GM18951 (cell line): ENCODE measurements at regions not wholly inside any gene's neighbourhood (a gene's known extent, or its start where the extent isn't known, plus 50 kb on each side); places are given as distances from the start of the nearest gene placed in this dataset.
"Not testable (repeated sequence)": the region's sequence is repeated elsewhere in the genome, so short reads cannot be mapped to it uniquely, and the experiment has no call there.

ENCODE experiments used
- POLR2A ChIP-seq: IDR thresholded peaks from 4 replicates; pipeline ENCODE4 v1.6.1; 2011; ENCODE audit warnings: mild to moderate bottlenecking; ENCODE audit not compliant: insufficient read length, insufficient read depth; ENCODE audit errors: extremely low read depth
- in situ Hi-C: fragments of 300-500 bp; cut with MboI; formaldehyde crosslinking; loops from one replicate; pipeline ENCODE4 v1.12.0; 2022; ENCODE audit warnings: low sequenced_read_pairs, mixed read lengths, inconsistent platforms; ENCODE audit not compliant: unreplicated experiment

DNA sequence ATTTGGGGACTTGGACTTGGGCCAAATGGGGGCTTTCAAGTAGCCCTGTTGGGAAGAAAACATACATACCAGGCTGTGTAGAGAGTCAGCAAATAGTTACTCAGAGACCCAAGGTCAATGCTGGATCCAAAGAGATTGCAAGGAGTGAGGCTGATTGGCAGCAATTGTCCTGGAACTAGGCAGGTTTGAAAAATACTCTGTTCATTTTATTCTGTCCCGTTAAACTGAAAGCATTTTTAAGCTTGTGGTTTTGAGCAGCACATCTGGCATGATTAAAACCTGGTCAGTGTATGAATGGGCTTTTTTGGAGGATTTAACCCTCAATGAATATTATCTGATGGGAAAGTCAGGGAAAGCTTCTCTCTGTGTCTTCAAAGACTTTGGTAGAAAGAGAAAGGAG lies 294.3 kb upstream of the BOD1L1 start:
- in situ Hi-C loops, result no loop called here
- TF ChIP-seq POLR2A, result no peak

DNA sequence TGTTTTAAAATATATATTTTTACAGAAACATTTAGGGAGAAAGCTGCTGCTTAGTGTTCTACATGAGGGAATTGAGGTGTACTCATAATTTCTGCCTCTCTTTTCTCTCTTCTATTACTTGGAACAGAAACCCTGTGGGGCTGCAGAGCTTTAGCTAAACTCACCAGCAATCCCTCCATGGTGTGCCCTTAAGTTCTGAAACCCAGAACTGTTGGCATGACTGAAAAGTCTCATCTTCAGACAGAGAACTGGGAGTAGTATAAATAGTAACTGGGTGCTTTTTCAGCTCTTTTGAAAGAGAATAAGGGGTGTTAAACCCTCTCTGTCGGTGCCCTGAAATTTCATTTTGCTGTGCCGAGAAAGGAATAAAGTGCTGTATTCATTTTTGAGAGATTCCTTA lies 294.9 kb upstream of the BOD1L1 start:
- in situ Hi-C loops, result no loop called here
- TF ChIP-seq POLR2A, result no peak

DNA sequence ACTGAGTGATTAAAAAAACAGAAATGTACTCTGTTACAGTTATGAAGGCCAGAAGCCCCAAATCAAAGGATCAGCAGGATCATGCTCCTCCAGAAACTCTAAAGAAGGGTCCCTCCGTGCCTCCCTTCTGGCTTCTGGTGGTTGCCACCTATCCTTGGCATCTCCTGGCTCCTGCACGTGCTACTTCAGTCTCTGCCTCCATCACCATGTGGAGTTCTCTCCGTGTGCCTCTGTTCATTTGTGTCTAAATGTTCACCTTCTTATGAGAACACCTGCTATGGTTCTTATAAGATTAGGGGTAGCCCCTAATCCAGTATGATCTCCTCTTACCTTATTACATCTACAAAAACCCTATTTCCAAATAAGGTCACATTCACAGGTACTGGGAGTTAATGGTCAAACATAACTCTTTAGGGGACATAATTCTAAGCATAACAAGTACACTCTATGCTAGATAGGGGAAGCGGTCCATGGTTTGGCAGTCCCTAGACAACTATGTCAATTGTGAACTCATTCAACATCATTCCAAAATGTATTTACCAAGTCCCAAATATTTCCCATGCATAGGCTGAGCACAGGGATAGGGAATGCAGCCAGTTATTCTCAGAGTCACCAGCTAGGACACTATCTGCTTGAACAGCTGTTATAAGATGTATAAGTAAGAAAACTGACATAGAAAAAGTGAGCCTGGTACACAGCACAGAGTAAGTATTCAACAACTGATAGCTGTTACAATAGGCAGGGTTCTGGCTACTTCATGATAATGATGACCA lies 295.5 kb upstream of the BOD1L1 start:
- no peak for TF ChIP-seq POLR2A
- in situ Hi-C loops, result no loop called here

DNA sequence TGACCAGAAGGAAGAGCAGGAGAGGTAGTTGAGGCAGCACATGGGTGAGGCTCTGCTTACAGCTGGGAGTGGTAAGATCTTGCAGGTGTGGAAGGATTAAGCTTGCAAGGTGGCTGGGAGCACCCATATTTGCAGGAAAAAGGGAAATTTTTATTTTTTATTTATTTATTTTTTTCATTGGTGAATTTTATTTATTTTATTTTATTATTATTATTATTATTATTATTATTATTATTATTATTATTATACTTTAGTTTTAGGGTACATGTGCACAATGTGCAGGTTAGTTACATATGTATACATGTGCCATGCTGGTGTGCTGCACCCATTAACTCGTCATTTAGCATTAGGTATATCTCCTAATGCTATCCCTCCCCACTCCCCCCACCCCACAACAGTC lies 297.4 kb upstream of the BOD1L1 start:
- in situ Hi-C loops, result not testable (repeated sequence)

DNA sequence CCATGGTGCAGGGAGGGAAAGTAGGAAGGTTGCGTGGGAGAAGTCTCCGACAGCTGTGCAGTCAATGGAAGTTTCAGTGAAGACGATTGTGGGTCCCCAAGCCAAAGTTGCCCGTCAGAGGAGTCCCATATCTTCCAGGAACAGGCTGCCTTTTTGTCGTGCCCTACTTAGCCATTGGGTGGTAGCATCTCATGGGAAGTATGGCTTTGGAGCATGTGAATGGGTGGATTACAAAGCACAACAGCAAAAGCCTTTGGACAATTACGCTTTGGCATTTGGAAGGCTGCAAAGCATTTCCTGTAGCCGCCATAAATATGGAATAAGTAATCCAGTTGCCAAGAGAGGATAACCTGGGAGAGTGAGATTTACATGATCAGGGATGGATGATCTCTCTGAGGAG lies 300.7 kb upstream of the BOD1L1 start:
- no peak for TF ChIP-seq POLR2A
- in situ Hi-C loops, result no loop called here

DNA sequence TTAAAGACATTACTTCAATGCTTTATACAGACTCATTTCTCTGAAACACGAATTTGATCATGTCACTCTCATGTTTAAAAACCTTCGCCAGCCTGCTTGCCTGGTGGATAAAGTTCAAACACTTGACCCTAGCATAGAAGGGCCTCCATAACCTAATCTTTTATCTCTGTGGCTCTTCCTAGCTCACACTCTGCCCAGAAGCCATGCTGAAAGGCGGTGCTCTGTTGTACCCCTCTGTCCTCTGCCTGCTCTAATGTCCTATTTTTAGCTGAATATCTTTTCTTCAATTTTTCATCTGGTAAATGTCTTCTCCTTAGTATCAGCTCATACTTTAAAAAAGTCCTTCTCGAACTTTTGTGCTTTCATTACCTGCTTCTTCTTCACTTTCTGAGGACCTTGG lies 302.6 kb upstream of the BOD1L1 start:
- in situ Hi-C loops, result no loop called here

DNA sequence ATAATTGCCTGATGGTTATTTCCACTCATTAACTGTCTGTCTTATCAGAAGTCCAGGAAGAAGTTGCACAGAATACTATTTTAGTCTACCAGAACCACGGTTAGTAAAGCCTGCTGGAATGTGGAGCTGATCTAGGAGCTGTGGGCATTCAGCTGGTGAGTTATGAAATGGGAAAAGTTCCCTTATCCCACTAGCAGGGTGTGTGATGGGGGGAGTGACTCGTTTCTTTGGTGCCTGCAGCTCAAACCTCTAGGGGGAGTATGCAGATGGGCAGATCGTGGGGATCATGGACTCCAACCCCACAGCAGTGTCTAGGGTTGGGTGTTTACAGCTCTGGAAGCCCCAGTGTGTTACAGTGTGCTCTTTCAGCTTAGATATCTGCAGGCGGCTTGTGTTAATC lies 305.7 kb upstream of the BOD1L1 start:
- TF ChIP-seq POLR2A, result no peak
- in situ Hi-C loops, result no loop called here

More for the DNA sequence above, 302.6 kb upstream of the BOD1L1 start:
- no peak for TF ChIP-seq POLR2A

DNA sequence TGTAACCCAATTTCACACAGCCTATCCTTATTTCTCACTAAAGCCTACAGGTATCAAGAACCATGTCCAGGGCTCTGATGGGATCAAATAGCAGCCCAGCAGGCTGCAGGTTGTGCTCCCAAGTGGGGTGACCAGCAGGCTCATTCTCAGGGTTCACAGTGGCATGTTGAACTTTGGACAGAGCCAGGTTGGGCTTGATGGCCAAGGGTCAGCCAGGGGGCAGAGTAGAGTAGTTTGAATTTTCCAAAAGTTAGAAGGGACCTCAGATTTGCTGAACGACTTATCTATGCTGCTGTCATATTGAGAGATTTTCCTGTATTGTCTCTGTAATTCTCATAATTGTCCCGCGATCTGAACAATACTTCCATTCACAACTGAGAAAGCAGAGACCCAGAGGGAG lies 310.8 kb upstream of the BOD1L1 start:
- in situ Hi-C loops, result no loop called here
- no peak for TF ChIP-seq POLR2A

DNA sequence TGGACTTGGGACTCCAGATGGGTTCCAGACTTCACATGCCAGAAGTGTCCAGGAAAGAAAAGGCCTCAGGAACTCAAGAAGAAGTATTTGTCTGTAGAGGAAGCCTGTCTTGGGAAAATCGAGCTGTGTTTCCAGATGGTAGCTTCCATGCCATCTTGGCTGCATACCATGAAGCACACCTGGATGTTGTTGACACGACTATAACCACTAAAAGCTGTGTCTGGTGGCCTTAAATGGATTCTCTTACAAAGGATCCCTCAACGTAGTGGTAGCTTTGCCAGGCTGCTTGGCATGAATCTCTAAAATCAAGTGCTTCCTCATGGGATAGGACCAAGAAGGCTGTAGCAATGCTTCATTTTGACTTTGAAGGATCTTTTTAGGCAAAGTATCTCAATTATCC lies 313.4 kb upstream of the BOD1L1 start:
- no peak for TF ChIP-seq POLR2A
- in situ Hi-C loops, result no loop called here

DNA sequence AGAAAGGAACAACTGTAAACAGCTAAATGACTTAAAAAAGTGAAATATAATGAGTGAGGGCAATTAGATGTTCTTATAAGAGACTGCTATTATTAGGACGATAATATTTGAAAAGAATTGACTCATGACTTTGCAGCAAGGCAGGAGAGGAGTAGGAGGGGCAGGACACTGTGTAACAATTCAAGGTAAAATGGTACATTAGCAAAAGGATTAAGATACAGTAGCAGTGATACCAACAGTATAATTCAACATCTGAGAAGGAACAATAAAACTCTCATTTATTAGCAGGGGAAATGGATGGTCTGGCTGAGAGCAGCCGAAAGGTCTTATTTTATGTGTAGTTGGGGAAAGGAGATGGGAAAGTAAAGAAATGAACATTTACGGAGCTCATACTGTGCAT lies 315.5 kb upstream of the BOD1L1 start:
- no peak for TF ChIP-seq POLR2A
- in situ Hi-C loops, result no loop called here

DNA sequence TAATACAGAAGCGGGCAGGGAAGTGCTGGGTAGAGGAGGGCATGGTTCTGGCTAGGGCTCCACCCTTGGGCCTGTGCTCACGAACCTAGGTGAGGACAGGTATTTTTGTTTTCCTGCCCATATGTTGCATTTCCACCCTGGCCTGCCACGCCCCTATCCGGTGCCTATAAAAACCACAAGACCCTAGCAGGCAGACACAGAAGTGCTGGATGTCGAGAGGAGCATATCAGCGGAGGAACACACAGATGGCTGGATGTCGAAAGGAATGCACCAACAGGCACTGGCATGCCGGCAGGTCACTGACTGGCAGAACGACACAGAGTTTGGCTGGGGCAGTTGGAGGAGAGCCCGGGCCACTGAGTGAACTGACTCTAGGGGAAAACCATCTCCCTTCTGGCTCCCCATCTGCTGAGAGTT lies 316.6 kb upstream of the BOD1L1 start:
- in situ Hi-C loops, result no loop called here
- TF ChIP-seq POLR2A, result no peak

DNA sequence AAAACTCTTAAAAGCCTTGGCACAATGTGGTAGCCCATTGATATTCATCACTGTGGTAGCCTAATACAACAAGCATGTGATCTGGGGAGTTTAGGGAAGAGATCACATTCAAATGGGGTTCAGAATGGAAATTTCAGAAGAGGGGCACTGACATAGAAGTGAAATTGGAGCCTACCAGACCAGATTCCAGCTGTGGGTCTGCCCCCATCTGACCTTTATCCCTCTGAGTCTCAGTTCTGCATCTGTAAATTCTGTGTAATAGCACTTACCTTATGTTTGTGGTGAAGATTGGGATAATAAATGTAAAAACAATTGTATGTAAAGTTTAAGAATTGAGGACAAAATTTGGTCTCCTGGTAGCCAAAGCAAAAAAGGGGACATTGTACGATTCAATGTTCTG lies 320.4 kb upstream of the BOD1L1 start:
- in situ Hi-C loops, result no loop called here
- TF ChIP-seq POLR2A, result no peak

DNA sequence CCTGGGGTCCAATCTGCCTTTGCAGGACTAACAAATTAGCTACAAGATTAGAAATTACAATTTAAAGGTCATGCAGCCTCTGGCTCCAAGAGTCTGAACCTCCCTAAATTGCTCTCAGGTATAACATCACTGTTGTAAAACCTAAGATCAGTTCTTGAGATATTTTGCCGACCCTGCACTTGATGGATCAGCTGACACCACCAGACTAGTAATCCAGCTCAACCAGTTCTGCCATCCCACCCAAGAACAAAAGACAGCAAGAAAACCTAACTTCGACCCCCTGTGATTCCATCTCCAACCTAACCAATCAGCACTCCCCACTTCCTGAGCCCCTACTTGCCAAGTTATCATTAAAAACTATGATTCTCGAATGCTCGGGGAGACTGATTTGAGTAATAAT lies 323.0 kb upstream of the BOD1L1 start:
- in situ Hi-C loops, result no loop called here
- no peak for TF ChIP-seq POLR2A

DNA sequence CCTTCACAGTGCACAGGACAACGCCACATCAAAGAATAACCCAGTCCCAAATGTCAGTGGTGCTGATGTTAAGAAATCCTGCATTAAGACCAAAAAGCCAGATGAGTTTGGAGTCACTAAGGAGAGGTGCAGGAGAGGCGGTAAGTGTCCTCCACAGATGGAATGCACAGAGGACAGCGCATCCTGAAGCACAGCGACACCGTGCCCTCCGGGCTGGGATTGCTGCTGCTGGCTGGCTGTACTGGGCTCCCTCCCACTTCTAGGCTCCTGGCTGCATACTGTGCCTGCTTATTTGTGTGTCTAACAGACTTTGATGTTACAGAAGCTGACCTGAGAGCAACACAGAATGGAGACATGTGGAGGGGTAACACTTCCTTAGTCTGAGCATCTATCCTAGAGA lies 325.6 kb upstream of the BOD1L1 start:
- TF ChIP-seq POLR2A, result no peak
- in situ Hi-C loops, result no loop called here

DNA sequence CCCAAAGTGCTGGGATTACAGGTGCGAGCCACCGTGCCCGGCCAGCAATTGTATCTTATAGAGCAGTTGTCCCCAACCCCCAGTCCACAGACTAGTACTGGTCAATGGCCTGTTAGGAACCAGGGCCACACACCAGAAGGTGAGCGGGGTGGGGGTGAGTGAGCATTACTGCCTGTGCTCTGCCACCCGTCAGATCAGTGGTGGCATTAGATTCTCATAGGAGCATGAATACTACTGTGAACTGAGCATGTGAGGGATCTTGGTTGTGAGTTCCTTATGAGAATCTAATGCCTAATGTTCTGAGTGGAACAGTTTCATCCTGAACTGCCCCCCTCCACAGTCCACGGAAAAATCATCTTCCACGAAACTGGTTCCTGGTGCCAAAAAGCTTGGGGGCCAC lies 328.0 kb upstream of the BOD1L1 start:
- in situ Hi-C loops, result no loop called here
- TF ChIP-seq POLR2A, result no peak
